HG02884 (cell line): ENCODE measurements at regions not wholly inside any gene's neighbourhood (a gene's known extent, or its start where the extent isn't known, plus 50 kb on each side); places are given as distances from the start of the nearest gene placed in this dataset.
"Not testable (repeated sequence)": the region's sequence is repeated elsewhere in the genome, so short reads cannot be mapped to it uniquely, and the experiment has no call there.

Experiments used
- ATAC-seq: cut with Tn5 transposase; IDR thresholded peaks from one replicate; pipeline ENCODE4 v1.9.1; 2021; ENCODE audit warnings: mild to moderate bottlenecking, moderate library complexity; ENCODE audit not compliant: unreplicated experiment

- ATAC-seq: no peak
These were observed 93.7 kb upstream of the ID2 start for GRCh38 chr2:8587920-8588830.

- ATAC-seq: no peak
These were observed 93.0 kb upstream of the ID2 start for GRCh38 chr2:8588831-8589191.

GRCh38 chr2:8589721-8590120 is 92.1 kb upstream of the ID2 start:
- no peak for ATAC-seq

- no peak for ATAC-seq
These were observed 90.9 kb upstream of the ID2 start for GRCh38 chr2:8590938-8591337.

- ATAC-seq: no peak
These were observed 89.1 kb upstream of the ID2 start for GRCh38 chr2:8592736-8593135.

GRCh38 chr2:8593243-8593642 is 88.6 kb upstream of the ID2 start:
- ATAC-seq: no peak

- ATAC-seq: no peak
These were observed 87.0 kb upstream of the ID2 start for GRCh38 chr2:8594731-8595427.

GRCh38 chr2:8595428-8595805 is 86.4 kb upstream of the ID2 start:
- ATAC-seq: no peak

GRCh38 chr2:8595811-8596600 is 85.8 kb upstream of the ID2 start:
- ATAC-seq: no peak

GRCh38 chr2:8597094-8597493 is 84.8 kb upstream of the ID2 start:
- ATAC-seq: no peak

- no peak for ATAC-seq
These were observed 84.2 kb upstream of the ID2 start for GRCh38 chr2:8597559-8598225.

- no peak for ATAC-seq
These were observed 83.3 kb upstream of the ID2 start for GRCh38 chr2:8598295-8599165.

GRCh38 chr2:8599421-8600242 is 82.2 kb upstream of the ID2 start:
- no peak for ATAC-seq

GRCh38 chr2:8600456-8600855 is 81.4 kb upstream of the ID2 start:
- no peak for ATAC-seq

GRCh38 chr2:8602809-8603208 is 79.0 kb upstream of the ID2 start:
- peak; percentile 44 for ATAC-seq

GRCh38 chr2:8603356-8603755 is 78.5 kb upstream of the ID2 start:
- not testable (repeated sequence) for ATAC-seq

- no peak for ATAC-seq
These were observed 77.6 kb upstream of the ID2 start for GRCh38 chr2:8604262-8604661.

GRCh38 chr2:8605351-8606065 is 76.3 kb upstream of the ID2 start:
- ATAC-seq: no peak

- peak; percentile 88 for ATAC-seq
These were observed 75.6 kb upstream of the ID2 start for GRCh38 chr2:8606226-8606625.
